HTR-8/SVneo (cell line): ENCODE measurements at regions not wholly inside any gene's neighbourhood (a gene's known extent, or its start where the extent isn't known, plus 50 kb on each side); places are given as distances from the start of the nearest gene placed in this dataset.

ENCODE experiments used
- DNase-seq: peaks from one replicate; pipeline ENCODE4 v3.0.0; 2011; ENCODE audit warnings: low spot score, mixed read lengths; ENCODE audit not compliant: insufficient read length
- FAIRE-seq: peaks from 2 replicates; lab custom pipeline; 2011; peaks lifted over from hg19 to GRCh38; lab: Jason Lieb, UNC

GRCh38 chrX:8971116-8971515 is 62.8 kb downstream of the FAM9B start:
- FAIRE-seq, result no peak
- peak; percentile 7 for DNase-seq

GRCh38 chrX:8969378-8969777 is 64.5 kb downstream of the FAM9B start:
- DNase-seq (no peak), FAIRE-seq (no peak)

DNA sequence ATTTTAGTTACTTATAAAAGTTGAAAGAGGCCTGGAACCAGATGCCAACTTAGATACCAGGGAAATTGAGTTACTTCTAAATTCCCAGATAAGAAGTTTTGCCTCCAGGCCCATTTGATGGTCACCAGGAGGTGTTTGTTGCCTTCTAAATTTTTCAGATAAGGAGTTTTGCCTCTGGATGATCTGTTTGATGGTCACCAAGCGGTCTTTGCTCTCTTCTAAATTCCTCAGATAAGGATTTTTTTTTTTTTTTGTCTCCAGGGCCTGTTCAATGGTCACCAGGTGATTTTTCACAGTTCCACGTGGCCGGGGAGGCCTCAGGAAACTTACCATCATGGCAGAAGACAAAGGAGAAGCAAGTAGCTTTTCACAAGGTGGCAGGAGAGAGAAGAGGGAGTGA is 66.5 kb downstream of the FAM9B start:
- no peak for DNase-seq
- no peak for FAIRE-seq

GRCh38 chrX:8960957-8961468 is 72.9 kb downstream of the FAM9B start:
- FAIRE-seq, result no peak
- DNase-seq, result no peak

- DNase-seq (no peak), FAIRE-seq (no peak)
Observed at GRCh38 chrX:8955511-8955910, 78.4 kb downstream of the FAM9B start.

DNA sequence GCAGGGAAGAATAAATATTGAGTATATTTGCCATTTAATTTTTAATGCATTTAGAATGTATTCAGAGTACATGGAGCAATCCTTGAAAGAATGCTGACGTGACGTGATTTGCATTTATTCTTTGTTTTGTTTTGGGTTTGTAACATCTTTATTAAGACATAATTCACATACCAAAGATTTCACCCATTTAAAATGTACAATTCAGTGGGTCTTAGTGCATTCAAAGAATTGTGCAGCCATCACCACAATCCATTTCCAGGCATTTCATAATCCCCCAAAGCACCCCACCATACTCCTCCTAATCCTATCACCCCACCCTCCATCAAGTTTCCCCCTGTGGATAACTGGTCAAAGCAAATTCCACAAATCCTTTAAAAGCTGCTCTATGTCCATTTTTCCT is 87.4 kb downstream of the FAM9B start:
- DNase-seq (no peak), FAIRE-seq (no peak)

DNA sequence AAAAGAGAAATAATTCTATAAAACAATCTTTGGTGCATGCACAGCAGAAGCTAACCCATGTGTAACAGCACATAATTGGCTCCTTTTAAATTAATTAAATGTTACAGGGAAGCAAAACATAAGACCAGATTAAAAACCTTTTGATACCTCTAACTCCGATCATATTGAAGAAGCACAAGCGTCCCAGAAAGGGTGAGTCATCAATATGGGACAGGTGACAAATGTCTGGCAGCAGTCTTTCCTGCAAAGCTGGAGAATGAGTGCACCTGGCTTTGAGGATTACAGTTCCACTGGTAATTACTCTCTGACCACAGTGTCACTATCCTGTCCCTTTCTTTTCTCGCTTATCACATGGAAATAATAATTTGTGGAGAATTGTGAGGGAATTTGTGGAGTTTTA is 94.6 kb downstream of the FAM9B start:
- FAIRE-seq (no peak), DNase-seq (no peak)

- FAIRE-seq (no peak), DNase-seq (no peak)
Observed at GRCh38 chrX:8927701-8928100, 106.2 kb downstream of the FAM9B start.

DNA sequence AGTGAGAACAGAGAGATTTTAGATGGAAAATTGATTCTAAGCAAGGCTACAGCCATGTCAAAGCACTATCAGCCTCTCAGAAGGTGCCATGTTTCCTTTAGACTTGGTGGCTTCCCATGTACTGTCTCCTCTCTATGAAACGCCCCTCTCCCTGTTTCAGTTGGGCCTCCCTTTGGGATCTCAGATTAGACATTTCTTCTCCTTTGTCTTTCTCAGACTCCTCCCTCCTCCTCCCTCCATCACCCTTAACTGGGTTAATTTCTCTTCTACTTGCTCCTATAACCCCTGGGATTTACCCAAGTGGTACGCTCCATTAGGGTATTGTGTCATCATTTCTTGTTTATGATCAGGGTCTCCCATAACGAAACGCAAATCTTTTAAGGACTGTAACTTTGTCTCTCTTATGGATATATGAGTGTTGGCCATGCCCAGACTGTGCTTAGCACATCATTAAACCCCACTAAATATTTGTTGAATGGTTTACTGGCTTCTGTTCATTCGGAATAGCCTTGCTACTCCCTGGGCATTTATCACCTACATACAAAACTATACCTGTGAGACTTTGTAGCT is 106.8 kb downstream of the FAM9B start:
- DNase-seq, result no peak
- no peak for FAIRE-seq

- FAIRE-seq (no peak), DNase-seq (no peak)
Observed at GRCh38 chrX:8921615-8922014, 112.3 kb downstream of the FAM9B start.

- no peak for DNase-seq
- no peak for FAIRE-seq
Observed at GRCh38 chrX:8919801-8920200, 114.1 kb downstream of the FAM9B start.

GRCh38 chrX:8916697-8917096 is 115.5 kb upstream of the FAM9A start:
- DNase-seq (no peak), FAIRE-seq (no peak)

DNA sequence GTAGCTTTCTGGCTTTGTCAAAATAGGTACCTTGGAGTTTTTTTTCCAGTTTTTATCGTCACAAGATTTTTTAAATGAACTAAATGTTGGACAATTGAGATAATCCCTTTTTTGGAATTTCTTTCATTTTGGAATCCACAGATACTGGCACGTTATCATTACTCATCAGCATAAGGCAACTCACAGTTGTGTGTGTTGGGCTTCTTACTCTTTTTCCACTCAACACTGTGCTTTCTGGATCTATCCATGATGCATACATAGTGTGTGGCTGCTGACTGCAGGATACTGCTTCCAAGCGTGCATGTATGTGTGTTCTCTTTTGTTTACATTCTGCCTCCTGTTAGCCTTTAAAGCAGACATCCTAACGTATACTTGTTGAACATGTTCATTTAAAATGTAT is 113.5 kb upstream of the FAM9A start:
- no peak for DNase-seq
- FAIRE-seq, result no peak

- DNase-seq (no peak), FAIRE-seq (no peak)
Observed at GRCh38 chrX:8913655-8914409, 112.6 kb upstream of the FAM9A start.

DNA sequence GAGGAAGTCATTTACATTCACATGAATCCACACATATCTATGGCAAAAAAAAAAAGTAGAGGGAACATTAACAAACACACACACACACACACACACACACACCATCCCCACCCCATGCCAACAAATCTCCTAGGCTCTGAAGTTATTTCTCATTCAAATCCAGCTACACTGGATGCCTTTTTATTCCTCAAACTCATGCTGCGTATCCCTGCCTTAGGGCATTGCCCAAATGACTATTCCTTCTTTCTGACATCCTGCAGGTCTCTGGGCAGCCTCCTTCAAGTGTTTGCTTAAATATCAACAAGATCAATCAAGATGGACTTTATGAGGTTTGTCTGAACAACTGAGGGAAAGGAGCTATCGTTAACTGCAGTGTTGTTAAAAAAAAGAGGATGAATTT is 106.5 kb upstream of the FAM9A start:
- FAIRE-seq (no peak), DNase-seq (no peak)

DNA sequence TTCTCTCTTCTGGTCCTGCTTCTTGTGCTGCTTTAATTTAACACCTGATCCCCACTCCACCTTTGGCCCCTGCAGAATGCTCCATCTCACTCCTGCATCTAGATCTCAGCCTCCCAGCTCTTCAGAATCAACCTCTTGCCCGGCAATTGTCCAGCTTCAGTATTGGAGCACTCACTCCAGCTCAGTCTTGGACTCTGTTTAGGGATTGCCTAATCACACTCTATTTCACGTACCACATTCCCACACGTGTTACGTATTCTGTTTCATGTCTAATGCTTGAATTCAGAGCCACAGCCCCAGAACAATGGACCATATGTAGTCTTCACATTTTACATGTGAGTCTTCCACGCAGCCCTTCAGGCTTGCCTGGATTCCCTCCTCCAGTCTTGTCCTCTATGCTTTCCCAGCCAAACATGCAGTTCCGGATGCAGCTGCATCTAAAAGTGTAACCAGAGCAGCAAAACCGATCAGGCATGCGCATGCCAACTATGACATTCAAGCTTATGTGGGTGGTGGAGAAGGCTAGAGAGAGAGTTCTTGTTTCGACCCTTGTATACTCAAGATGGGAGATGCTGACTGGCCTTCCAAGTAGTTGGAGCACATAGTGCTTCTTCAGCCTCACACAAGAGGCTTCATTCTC is 105.2 kb upstream of the FAM9A start:
- FAIRE-seq (no peak), DNase-seq (no peak)

GRCh38 chrX:8897259-8897658 is 96.1 kb upstream of the FAM9A start:
- no peak for FAIRE-seq
- no peak for DNase-seq

- no peak for FAIRE-seq
- DNase-seq, result no peak
Observed at GRCh38 chrX:8890794-8891193, 89.6 kb upstream of the FAM9A start.

DNA sequence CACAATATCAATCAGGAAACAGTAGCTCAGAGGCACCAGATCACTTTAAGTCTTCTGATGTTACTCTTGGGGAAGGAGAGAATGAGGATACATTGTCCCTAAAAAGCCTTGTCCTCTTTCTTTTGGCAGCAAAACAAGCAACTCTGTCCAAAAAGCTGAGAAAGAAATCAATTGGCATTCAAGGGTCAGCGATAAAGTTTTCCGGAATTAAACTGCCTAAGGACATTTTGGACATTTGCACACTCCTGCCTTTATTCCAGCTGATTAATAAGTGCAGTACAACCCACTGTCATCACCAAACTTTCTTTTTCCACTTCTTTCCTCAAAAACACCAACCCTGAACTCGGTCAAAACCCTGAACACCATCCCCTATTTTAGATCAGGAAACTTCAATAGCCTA is 85.8 kb upstream of the FAM9A start:
- DNase-seq (no peak), FAIRE-seq (no peak)

- FAIRE-seq (no peak), DNase-seq (no peak)
Observed at GRCh38 chrX:8879750-8880149, 78.6 kb upstream of the FAM9A start.

- FAIRE-seq (no peak), DNase-seq (no peak)
Observed at GRCh38 chrX:8873956-8874355, 72.8 kb upstream of the FAM9A start.

DNA sequence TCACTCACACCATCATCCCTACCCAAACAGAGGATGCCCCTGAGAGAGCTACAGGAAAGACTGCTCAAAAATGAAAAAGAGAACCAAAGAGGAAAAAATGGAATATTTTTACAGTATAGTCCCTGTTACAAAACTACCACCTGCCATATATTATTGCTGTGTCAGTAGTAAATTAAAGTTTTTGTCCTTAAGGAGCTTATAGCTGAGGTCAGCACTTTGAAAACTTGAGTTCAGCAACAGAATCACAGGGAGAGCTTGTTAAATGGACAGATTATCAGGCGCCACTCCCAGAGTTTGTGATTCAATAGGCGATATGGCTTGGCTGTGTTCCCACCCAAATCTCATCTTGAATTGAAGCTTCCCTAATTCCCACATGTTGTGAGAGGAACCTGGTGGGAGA is 71.9 kb upstream of the FAM9A start:
- DNase-seq (no peak), FAIRE-seq (no peak)
